Loucy (cell line): ENCODE measurements at regions not wholly inside any gene's neighbourhood (a gene's known extent, or its start where the extent isn't known, plus 50 kb on each side); places are given as distances from the start of the nearest gene placed in this dataset.

Experiments
- H2AFZ ChIP-seq: fragments of 200-600 bp; sonication (generic); 2 replicates; pipeline ENCODE4 v1.6.0; 2016; ENCODE audit warnings: antibody characterized with exemption, mild to moderate bottlenecking, low read length, moderate library complexity
- H3F3A ChIP-seq: fragments of 200-600 bp; 2 replicates; pipeline ENCODE4 v1.6.0; 2016; ENCODE audit warnings: antibody characterized with exemption, low read depth, mild to moderate bottlenecking
- H3K27me3 ChIP-seq: fragments of 200-600 bp; sonication (generic); 2 replicates; pipeline ENCODE4 v1.6.1; 2014; ENCODE audit warnings: low read length, mild to moderate bottlenecking; ENCODE audit not compliant: insufficient read depth, poor library complexity, severe bottlenecking
- H3K36me3 ChIP-seq: fragments of 200-600 bp; sonication (generic); 2 replicates; pipeline ENCODE4 v1.6.1; 2016; ENCODE audit warnings: low read length; ENCODE audit not compliant: insufficient read depth
- H3K4me1 ChIP-seq: fragments of 200-600 bp; sonication (generic); 2 replicates; pipeline ENCODE4 v1.5.1; 2014; ENCODE audit warnings: low read length, mild to moderate bottlenecking; ENCODE audit not compliant: insufficient read depth, poor library complexity, severe bottlenecking
- H3K4me2 ChIP-seq: fragments of 200-600 bp; sonication (generic); 2 replicates; pipeline ENCODE4 v1.6.0; 2014; ENCODE audit warnings: antibody characterized with exemption, low read length, low read depth, mild to moderate bottlenecking; ENCODE audit not compliant: poor library complexity, severe bottlenecking
- H3K4me3 ChIP-seq: fragments of 200-600 bp; sonication (generic); 2 replicates; pipeline ENCODE4 v1.5.1; 2014; ENCODE audit warnings: low read length, mild to moderate bottlenecking, mixed read lengths; ENCODE audit not compliant: poor library complexity, severe bottlenecking
- H3K79me2 ChIP-seq: fragments of 200-600 bp; sonication (generic); 2 replicates; pipeline ENCODE4 v1.6.1; 2014; ENCODE audit warnings: low read length; ENCODE audit not compliant: insufficient read depth
- H3K9ac ChIP-seq: fragments of 200-600 bp; sonication (generic); 2 replicates; pipeline ENCODE4 v1.6.0; 2014; ENCODE audit warnings: mild to moderate bottlenecking, low read depth, low read length, moderate library complexity; ENCODE audit not compliant: poor library complexity, severe bottlenecking
- H3K9me2 ChIP-seq: fragments of 200-600 bp; sonication (generic); replicated peaks from 2 replicates; pipeline ENCODE4 v1.6.1; 2016; ENCODE audit warnings: low read depth, low read length, mixed read lengths
- H3K9me3 ChIP-seq: fragments of 200-600 bp; sonication (generic); 2 replicates; pipeline ENCODE4 v1.6.1; 2014; ENCODE audit warnings: mild to moderate bottlenecking, antibody characterized with exemption, low read length, low read depth; ENCODE audit not compliant: insufficient read depth
- H4K20me1 ChIP-seq: fragments of 200-600 bp; sonication (generic); 2 replicates; pipeline ENCODE4 v1.6.0; 2014; ENCODE audit warnings: antibody characterized with exemption, low read length, mild to moderate bottlenecking; ENCODE audit not compliant: insufficient read depth, poor library complexity, severe bottlenecking
- CTCF ChIP-seq: fragments of 200-600 bp; sonication (generic); conservative IDR thresholded peaks from 2 replicates; pipeline ENCODE4 v1.5.1; 2014; ENCODE audit warnings: mild to moderate bottlenecking, antibody characterized with exemption, low read length
- EZH2phosphoT487 ChIP-seq: fragments of 200-600 bp; IDR thresholded peaks from 2 replicates; pipeline ENCODE4 v1.6.1; 2018; ENCODE audit warnings: antibody characterized with exemption, mild to moderate bottlenecking, moderate library complexity, borderline replicate concordance

- no peaks in the 10 kb centered on the region for H3K36me3 ChIP-seq
- H3K9me2 ChIP-seq, result no peaks in the 10 kb centered on the region
- no peak overlapping the region for H2AFZ ChIP-seq
- H3F3A ChIP-seq, result no peaks in the 10 kb centered on the region
- H3K27me3 ChIP-seq, result no peaks in the 10 kb centered on the region
- TF ChIP-seq EZH2phosphoT487, result no peak
- no peak for TF ChIP-seq CTCF
- H3K9ac ChIP-seq, result no peak overlapping the region
- no peaks in the 10 kb centered on the region for H3K79me2 ChIP-seq
- H3K9me3 ChIP-seq, result no peaks in the 10 kb centered on the region
- no peak overlapping the region for H3K4me2 ChIP-seq
- H3K4me1 ChIP-seq, result no peaks in the 10 kb centered on the region
- no peaks in the 10 kb centered on the region for H4K20me1 ChIP-seq
- H3K4me3 ChIP-seq, result no peak overlapping the region
Measured at GRCh38 chr1:182122913-182123260, 61.4 kb upstream of the ZNF648 start.

GRCh38 chr1:182122256-182122912 lies 60.9 kb upstream of the ZNF648 start:
- no peaks in the 10 kb centered on the region for H4K20me1 ChIP-seq
- H3K79me2 ChIP-seq, result no peaks in the 10 kb centered on the region
- H3K27me3 ChIP-seq, result no peaks in the 10 kb centered on the region
- no peak overlapping the region for H3K9ac ChIP-seq
- no peaks in the 10 kb centered on the region for H3K9me2 ChIP-seq
- TF ChIP-seq CTCF (no peak), EZH2phosphoT487 (no peak)
- H2AFZ ChIP-seq, result no peak overlapping the region
- no peaks in the 10 kb centered on the region for H3K4me1 ChIP-seq
- no peaks in the 10 kb centered on the region for H3K36me3 ChIP-seq
- no peak overlapping the region for H3K4me3 ChIP-seq
- H3K4me2 ChIP-seq, result no peak overlapping the region
- H3K9me3 ChIP-seq, result no peaks in the 10 kb centered on the region
- no peaks in the 10 kb centered on the region for H3F3A ChIP-seq

GRCh38 chr1:182121787-182122186 lies 60.3 kb upstream of the ZNF648 start:
- H3K4me1 ChIP-seq, result no peaks in the 10 kb centered on the region
- H3K27me3 ChIP-seq, result no peaks in the 10 kb centered on the region
- H3K79me2 ChIP-seq, result no peaks in the 10 kb centered on the region
- H2AFZ ChIP-seq, result no peak overlapping the region
- no peak overlapping the region for H3K4me2 ChIP-seq
- H3K4me3 ChIP-seq, result no peak overlapping the region
- no peak overlapping the region for H3K9ac ChIP-seq
- H3K9me2 ChIP-seq, result no peaks in the 10 kb centered on the region
- no peaks in the 10 kb centered on the region for H3K36me3 ChIP-seq
- H4K20me1 ChIP-seq, result no peaks in the 10 kb centered on the region
- H3K9me3 ChIP-seq, result no peaks in the 10 kb centered on the region
- TF ChIP-seq EZH2phosphoT487 (no peak), CTCF (no peak)
- no peaks in the 10 kb centered on the region for H3F3A ChIP-seq
